A549 (cell line): ENCODE measurements at regions not wholly inside any gene's neighbourhood (a gene's known extent, or its start where the extent isn't known, plus 50 kb on each side); places are given as distances from the start of the nearest gene placed in this dataset.

Experiments used
- ATAC-seq, 2 experiments: fragments of 200-7000 bp in 1 of 2; fragments of >200 bp in 1 of 2; cut with Nextera tagmentation in 1 of 2; cut with Tn5 transposase in 1 of 2; 3 replicates each; pipeline versions ENCODE4 v1.8.0 to v1.9.1; 2018 to 2020; ENCODE audit warnings: mild to moderate bottlenecking in 1 of 2, moderate library complexity in 1 of 2
- CTCF ChIA-PET: fragments of 300-600 bp; sonication (Branson Sonifier 250); formaldehyde crosslinking; extraction: SDS; loops from one replicate; lab custom pipeline; 2021; ENCODE audit warnings: antibody characterized with exemption, inconsistent platforms; lab: Yijun Ruan, JAX
- POLR2A ChIA-PET: fragments of 350-600 bp; formaldehyde crosslinking; extraction: SDS; loops from one replicate; lab custom pipeline; 2021; ENCODE audit warnings: antibody characterized with exemption, inconsistent platforms; lab: Yijun Ruan, JAX
- DNase-seq, 2 experiments: peaks; one replicate each; pipeline versions ENCODE4 v3.0.0 to v3.0.0-alpha.2; 2011 to 2016; ENCODE audit warnings: low read depth in 1 of 2, low spot score in 1 of 2
- FAIRE-seq: peaks from 2 replicates; lab custom pipeline; 2011; peaks lifted over from hg19 to GRCh38; lab: Jason Lieb, UNC
- H3K27ac ChIP-seq, 2 experiments: fragments of >200 bp; sonication (Bioruptor Twin); formaldehyde crosslinking; 3 replicates each; pipeline ENCODE4 v1.5.1; 2016 to 2017
- H3K4me1 ChIP-seq: fragments of >200 bp; sonication (Bioruptor Twin); formaldehyde crosslinking; 3 replicates; pipeline ENCODE4 v1.6.1; 2016
- H3K4me2 ChIP-seq: fragments of >200 bp; sonication (Bioruptor Twin); formaldehyde crosslinking; 3 replicates; pipeline ENCODE4 v1.6.1; 2016
- H3K4me3 ChIP-seq: fragments of >200 bp; sonication (Bioruptor Twin); formaldehyde crosslinking; 3 replicates; pipeline ENCODE4 v1.5.1; 2016
- H3K9me3 ChIP-seq: fragments of >200 bp; sonication (Bioruptor Twin); formaldehyde crosslinking; 3 replicates; pipeline ENCODE4 v1.6.1; 2016
- BHLHE40 ChIP-seq: IDR thresholded peaks from 2 replicates; pipeline ENCODE4 v1.6.1; 2012; ENCODE audit warnings: low read depth, low read length, inconsistent platforms
- CEBPB ChIP-seq, 2 experiments: fragments of >200 bp in 1 of 2; sonication (Bioruptor Twin) in 1 of 2; formaldehyde crosslinking in 1 of 2; IDR thresholded peaks; 2 replicates each; pipeline ENCODE4 v1.6.1; 2012 to 2016
- CHD2 ChIP-seq: fragments of 150-350 bp; IDR thresholded peaks from 2 replicates; pipeline ENCODE4 v1.6.1; 2014; ENCODE audit warnings: low read length; ENCODE audit not compliant: partially characterized antibody
- CTCF ChIP-seq: fragments of >200 bp; sonication (Bioruptor Twin); formaldehyde crosslinking; IDR thresholded peaks from 3 replicates; pipeline ENCODE4 v1.5.1; 2016
- EHF ChIP-seq: fragments of 250-450 bp; sonication (Bioruptor Pico); IDR thresholded peaks from 2 replicates; pipeline ENCODE4 v1.5.0; 2020; ENCODE audit warnings: mild to moderate bottlenecking
- EHMT2 ChIP-seq: fragments of 200-600 bp; sonication (generic); IDR thresholded peaks from 2 replicates; pipeline ENCODE4 v1.6.1; 2016; ENCODE audit warnings: antibody characterized with exemption, low read depth, mild to moderate bottlenecking, moderate library complexity
- ESRRA ChIP-seq: fragments of 150-350 bp; IDR thresholded peaks from 2 replicates; pipeline ENCODE4 v1.6.1; 2014; ENCODE audit warnings: mild to moderate bottlenecking, low read length, borderline replicate concordance
- FOSB ChIP-seq: fragments of 250-450 bp; sonication (Bioruptor Pico); IDR thresholded peaks from 2 replicates; pipeline ENCODE4 v1.5.0; 2020; ENCODE audit warnings: mild to moderate bottlenecking, moderate library complexity
- FOSL2 ChIP-seq, 2 experiments: fragments of 450-650 bp in 1 of 2; fragments of >200 bp in 1 of 2; sonication (Bioruptor Twin) in 1 of 2; formaldehyde crosslinking; IDR thresholded peaks; 2 replicates each; pipeline versions ENCODE4 v1.5.0 to v1.6.1; 2016 to 2020; ENCODE audit warnings: mild to moderate bottlenecking in 1 of 2, moderate library complexity in 1 of 2
- GATA3 ChIP-seq: IDR thresholded peaks from 2 replicates; pipeline ENCODE4 v1.6.1; 2012; ENCODE audit warnings: borderline replicate concordance
- HDAC2 ChIP-seq: fragments of 200-600 bp; sonication (generic); IDR thresholded peaks from 2 replicates; pipeline ENCODE4 v1.6.1; 2016
- HES2 ChIP-seq: fragments of >200 bp; sonication (Bioruptor Twin); formaldehyde crosslinking; IDR thresholded peaks from 2 replicates; pipeline ENCODE4 v1.6.1; 2016
- HMGXB4 ChIP-seq: fragments of 250-450 bp; sonication (Bioruptor Pico); IDR thresholded peaks from 2 replicates; pipeline ENCODE4 v1.5.0; 2021; ENCODE audit warnings: mild to moderate bottlenecking, moderate library complexity, borderline replicate concordance
- HOXA7 ChIP-seq: fragments of 250-450 bp; sonication (Bioruptor Pico); IDR thresholded peaks from 2 replicates; pipeline ENCODE4 v1.5.0; 2020; ENCODE audit warnings: mild to moderate bottlenecking, moderate library complexity
- HOXB13 ChIP-seq: fragments of 250-450 bp; sonication (Bioruptor Pico); IDR thresholded peaks from 2 replicates; pipeline ENCODE4 v1.5.0; 2020; ENCODE audit warnings: low read depth, mild to moderate bottlenecking, moderate library complexity
- KDM1A ChIP-seq: fragments of 200-600 bp; sonication (generic); IDR thresholded peaks from 2 replicates; pipeline ENCODE4 v1.6.1; 2016; ENCODE audit warnings: low read depth, mild to moderate bottlenecking
- KDM5A ChIP-seq: fragments of 200-600 bp; sonication (generic); IDR thresholded peaks from 2 replicates; pipeline ENCODE4 v1.6.1; 2016; ENCODE audit warnings: antibody characterized with exemption, mild to moderate bottlenecking
- MAFK ChIP-seq: fragments of 450-650 bp; IDR thresholded peaks from 2 replicates; pipeline ENCODE4 v1.6.1; 2014; ENCODE audit not compliant: partially characterized antibody
- MYC ChIP-seq: IDR thresholded peaks from 2 replicates; pipeline ENCODE4 v1.6.1; 2012; ENCODE audit warnings: mild to moderate bottlenecking, inconsistent platforms, low read length, improper control_type of control experiment, borderline replicate concordance
- RFX5 ChIP-seq: fragments of 450-650 bp; IDR thresholded peaks from 2 replicates; pipeline ENCODE4 v1.7.1; 2014; ENCODE audit warnings: antibody characterized with exemption, mild to moderate bottlenecking, moderate library complexity
- SREBF2 ChIP-seq: fragments of 450-650 bp; IDR thresholded peaks from 2 replicates; pipeline ENCODE4 v1.6.1; 2014; ENCODE audit warnings: mild to moderate bottlenecking, moderate library complexity
- TFCP2L1 ChIP-seq: fragments of 250-450 bp; sonication (Bioruptor Pico); IDR thresholded peaks from 2 replicates; pipeline ENCODE4 v1.5.0; 2021; ENCODE audit warnings: mild to moderate bottlenecking
- TP53 ChIP-seq: fragments of 250-450 bp; sonication (Bioruptor Pico); IDR thresholded peaks from 2 replicates; pipeline ENCODE4 v1.5.0; 2021; ENCODE audit warnings: mild to moderate bottlenecking, moderate library complexity
- ZFP36 ChIP-seq: fragments of 450-650 bp; IDR thresholded peaks from 2 replicates; pipeline ENCODE4 v1.6.1; 2014; ENCODE audit warnings: borderline replicate concordance; ENCODE audit not compliant: partially characterized antibody
- ZSCAN20 ChIP-seq: fragments of 250-450 bp; sonication (Bioruptor Pico); IDR thresholded peaks from 2 replicates; pipeline ENCODE4 v1.8.0; 2022; ENCODE audit warnings: mild to moderate bottlenecking, moderate library complexity
- WGBS: methylation state at CpG from one replicate; pipeline ENCODE4 v1.1.6; 2017; ENCODE audit errors: missing lambda C conversion rate; 5-methylcytosine and 5-hydroxymethylcytosine counted together

GRCh38 chr4:89562746-89563145, 255.1 kb upstream of the GPRIN3 start:
- ATAC-seq = no peak
- Histone ChIP-seq H3K4me2 (no peak overlapping the region), H3K4me3 (no peak overlapping the region), H3K27ac (no peak overlapping the region), H3K4me1 (no peaks in the 10 kb centered on the region), H3K9me3 (no peaks in the 10 kb centered on the region)
- TF ChIP-seq HOXA7 (CRISPR knock-in tag) (no peak), KDM5A (no peak), CHD2 (no peak), ZSCAN20 (CRISPR knock-in tag) (no peak), TFCP2L1 (CRISPR knock-in tag) (no peak), CTCF (no peak), HES2 (no peak), HOXB13 (CRISPR knock-in tag) (no peak), CEBPB (IDR thresholded peaks at IDR 0.05) (no peak), MAFK (no peak), GATA3 (no peak), HMGXB4 (no peak), ESRRA (no peak), EHMT2 (no peak), FOSL2 (IDR thresholded peaks at IDR 0.05) (no peak), FOSL2 (CRISPR knock-in tag; IDR thresholded peaks at IDR 0.05) (no peak), TP53 (CRISPR knock-in tag) (no peak), KDM1A (no peak), HDAC2 (no peak)
- ChIA-PET POLR2A (no interaction called here), CTCF (no interaction called here)
- DNase-seq = no peak
- FAIRE-seq = no peak
- WGBS = 42% methylated on average over 3 of the region's 3 CpGs

GRCh38 chr4:89561048-89561447, 253.4 kb upstream of the GPRIN3 start:
- WGBS = 55% methylated on average over 2 of the region's 2 CpGs
- CTCF ChIA-PET = no interaction called here
- H3K4me3 ChIP-seq = no peak overlapping the region
- DNase-seq = no peak
- FAIRE-seq = no peak
- no peak for ATAC-seq
- TF ChIP-seq MYC (no peak), HOXB13 (CRISPR knock-in tag) (no peak)
- TF ChIP-seq, all 56 proteins: peak for 0
- no peak overlapping the region for H3K4me2 ChIP-seq
- no peaks in the 10 kb centered on the region for H3K4me1 ChIP-seq
- H3K9me3 ChIP-seq = no peaks in the 10 kb centered on the region
- no peak overlapping the region for H3K27ac ChIP-seq
- POLR2A ChIA-PET = no interaction called here

GRCh38 chr4:89558147-89558546, 250.5 kb upstream of the GPRIN3 start:
- FAIRE-seq (no peak), DNase-seq (peak in 1 of 2 experiments; percentile 12), ATAC-seq (no peak)
- 11% methylated on average over 1 of the region's 1 CpG for WGBS
- TF ChIP-seq SREBF2 = no peak
- no peak for TF ChIP-seq ZFP36
- no peak for TF ChIP-seq HOXB13 (CRISPR knock-in tag)
- TF ChIP-seq FOSB (CRISPR knock-in tag) = no peak
- no peak for TF ChIP-seq CEBPB (IDR thresholded peaks at IDR 0.05)
- no peak for TF ChIP-seq BHLHE40
- TF ChIP-seq RFX5 = no peak
- no peak for TF ChIP-seq EHF (CRISPR knock-in tag)
- TF ChIP-seq HDAC2 = no peak
- ChIA-PET CTCF (no interaction called here), POLR2A (no interaction called here)
- no peaks in the 10 kb centered on the region for H3K4me1 ChIP-seq
- no peak overlapping the region for H3K27ac ChIP-seq
- H3K4me2 ChIP-seq = no peak overlapping the region
- H3K4me3 ChIP-seq = no peak overlapping the region
- no peaks in the 10 kb centered on the region for H3K9me3 ChIP-seq
